GM23338 (cell line): ENCODE measurements at regions not wholly inside any gene's neighbourhood (a gene's known extent, or its start where the extent isn't known, plus 50 kb on each side); places are given as distances from the start of the nearest gene placed in this dataset.

Experiments used
- ATAC-seq: fragments of 200-7000 bp; cut with Tn5 transposase; 3 replicates; pipeline ENCODE4 v1.9.1; 2020
- DNase-seq: peaks from one replicate; pipeline ENCODE4 v3.0.0-alpha.2; 2015; ENCODE audit warnings: low spot score
- H2AFZ ChIP-seq: fragments of 200-600 bp; sonication (generic); 2 replicates; pipeline ENCODE4 v1.8.0; 2016; ENCODE audit warnings: antibody characterized with exemption, mild to moderate bottlenecking, moderate library complexity
- H3F3A ChIP-seq: fragments of 200-600 bp; sonication (generic); replicated peaks from 2 replicates; pipeline ENCODE4 v1.8.0; 2017; ENCODE audit warnings: antibody characterized with exemption, mixed run types, low read depth
- H3K27ac ChIP-seq: fragments of 200-600 bp; sonication (generic); 2 replicates; pipeline ENCODE4 v1.6.1; 2016; ENCODE audit warnings: low read depth
- H3K27me3 ChIP-seq: fragments of 200-600 bp; sonication (generic); 2 replicates; pipeline ENCODE4 v1.8.0; 2016; ENCODE audit warnings: mild to moderate bottlenecking, mixed run types, moderate library complexity; ENCODE audit not compliant: insufficient read depth
- H3K36me3 ChIP-seq: fragments of 200-600 bp; sonication (generic); 2 replicates; pipeline ENCODE4 v1.8.0; 2016; ENCODE audit warnings: mild to moderate bottlenecking; ENCODE audit not compliant: insufficient read depth
- H3K4me1 ChIP-seq: fragments of 200-600 bp; sonication (generic); 2 replicates; pipeline ENCODE4 v1.8.0; 2016; ENCODE audit warnings: mild to moderate bottlenecking, moderate library complexity; ENCODE audit not compliant: insufficient read depth
- H3K4me2 ChIP-seq: fragments of 200-600 bp; sonication (generic); 2 replicates; pipeline ENCODE4 v1.7.1; 2017; ENCODE audit warnings: mixed run types
- H3K4me3 ChIP-seq: fragments of 200-600 bp; sonication (generic); 2 replicates; pipeline ENCODE4 v1.6.1; 2016; ENCODE audit warnings: mixed run types
- H3K79me2 ChIP-seq: fragments of 200-600 bp; sonication (generic); replicated peaks from 2 replicates; pipeline ENCODE4 v1.8.0; 2017; ENCODE audit warnings: mild to moderate bottlenecking; ENCODE audit not compliant: insufficient read depth
- H3K9me2 ChIP-seq: fragments of 200-600 bp; sonication (generic); 2 replicates; pipeline ENCODE4 v1.8.0; 2017; ENCODE audit not compliant: insufficient read depth
- H4K20me1 ChIP-seq: fragments of 200-600 bp; sonication (generic); replicated peaks from 2 replicates; pipeline ENCODE4 v1.8.0; 2017; ENCODE audit warnings: mild to moderate bottlenecking; ENCODE audit not compliant: insufficient read depth
- H3K27ac Mint-ChIP-seq: 2 replicates; pipeline ENCODE4 v1.8.0; 2020; ENCODE audit warnings: inconsistent platforms, mild to moderate bottlenecking, moderate library complexity, mixed read lengths
- H3K27me3 Mint-ChIP-seq: 3 replicates; pipeline ENCODE4 v1.8.0; 2022; ENCODE audit warnings: low read depth, mild to moderate bottlenecking, moderate library complexity, mixed read lengths, inconsistent platforms; ENCODE audit not compliant: insufficient read depth, poor library complexity
- H3K36me3 Mint-ChIP-seq: 3 replicates; pipeline ENCODE4 v1.8.0; 2021; ENCODE audit warnings: low read depth, mild to moderate bottlenecking, inconsistent platforms, moderate library complexity, mixed read lengths
- H3K4me1 Mint-ChIP-seq: 3 replicates; pipeline ENCODE4 v1.8.0; 2020; ENCODE audit warnings: mild to moderate bottlenecking, inconsistent platforms, mixed read lengths
- H3K4me3 Mint-ChIP-seq: 3 replicates; pipeline ENCODE4 v1.8.0; 2021; ENCODE audit warnings: moderate library complexity, mild to moderate bottlenecking, inconsistent platforms, mixed read lengths
- H3K9me3 Mint-ChIP-seq: 3 replicates; pipeline ENCODE4 v1.8.0; 2020; ENCODE audit warnings: moderate library complexity, mild to moderate bottlenecking, inconsistent platforms, mixed read lengths
- NANOG ChIP-seq: IDR thresholded peaks from 2 replicates; pipeline ENCODE4 v1.6.1; 2016; ENCODE audit warnings: antibody characterized with exemption, borderline replicate concordance
- ZNF114 ChIP-seq: fragments of 250-450 bp; sonication (Bioruptor Pico); IDR thresholded peaks from 2 replicates; pipeline ENCODE4 v1.5.0; 2020; ENCODE audit warnings: mild to moderate bottlenecking, moderate library complexity
- ZNF331 ChIP-seq: fragments of 250-450 bp; sonication (Bioruptor Pico); IDR thresholded peaks from 2 replicates; pipeline ENCODE4 v1.5.0; 2020; ENCODE audit warnings: low read depth, mild to moderate bottlenecking, moderate library complexity
- TF ChIP-seq, protein P1 (sequence below): fragments of 250-450 bp; sonication (Bioruptor Pico); IDR thresholded peaks from 2 replicates; pipeline ENCODE4 v1.5.0; 2020; ENCODE audit warnings: mild to moderate bottlenecking, moderate library complexity
- TF ChIP-seq, protein P2 (sequence below), 2 experiments: fragments of 200-600 bp in 1 of 2; sonication (generic) in 1 of 2; conservative IDR thresholded peaks; 2 replicates each; pipeline versions ENCODE4 v1.5.1 to v1.6.1; 2016 to 2017; ENCODE audit warnings: antibody characterized with exemption in 2 of 2, low read depth in 2 of 2, mild to moderate bottlenecking in 2 of 2, moderate library complexity in 1 of 2

DNA sequence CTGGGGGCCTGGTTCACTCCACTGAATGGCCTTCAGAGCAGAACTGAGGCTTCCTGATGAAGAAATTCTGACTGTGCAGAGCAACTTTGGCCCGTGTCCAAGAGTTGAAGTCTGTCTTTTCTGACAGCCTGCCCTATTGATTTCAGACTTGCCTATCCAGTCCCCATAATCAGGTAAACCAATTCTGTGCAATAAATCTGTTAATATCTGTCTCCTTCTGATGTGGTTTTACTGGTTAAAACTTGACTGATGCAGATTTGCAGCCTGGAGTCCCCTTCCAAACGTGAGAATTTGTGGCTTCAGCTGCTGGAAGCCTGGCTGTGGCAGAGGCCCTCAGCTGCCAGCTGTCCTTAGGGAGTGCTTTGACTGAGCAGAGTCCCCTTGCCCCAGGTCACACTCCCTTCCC, 283.9 kb upstream of the ANKRD55 start (continued):
- TF ChIP-seq, protein P1, sequence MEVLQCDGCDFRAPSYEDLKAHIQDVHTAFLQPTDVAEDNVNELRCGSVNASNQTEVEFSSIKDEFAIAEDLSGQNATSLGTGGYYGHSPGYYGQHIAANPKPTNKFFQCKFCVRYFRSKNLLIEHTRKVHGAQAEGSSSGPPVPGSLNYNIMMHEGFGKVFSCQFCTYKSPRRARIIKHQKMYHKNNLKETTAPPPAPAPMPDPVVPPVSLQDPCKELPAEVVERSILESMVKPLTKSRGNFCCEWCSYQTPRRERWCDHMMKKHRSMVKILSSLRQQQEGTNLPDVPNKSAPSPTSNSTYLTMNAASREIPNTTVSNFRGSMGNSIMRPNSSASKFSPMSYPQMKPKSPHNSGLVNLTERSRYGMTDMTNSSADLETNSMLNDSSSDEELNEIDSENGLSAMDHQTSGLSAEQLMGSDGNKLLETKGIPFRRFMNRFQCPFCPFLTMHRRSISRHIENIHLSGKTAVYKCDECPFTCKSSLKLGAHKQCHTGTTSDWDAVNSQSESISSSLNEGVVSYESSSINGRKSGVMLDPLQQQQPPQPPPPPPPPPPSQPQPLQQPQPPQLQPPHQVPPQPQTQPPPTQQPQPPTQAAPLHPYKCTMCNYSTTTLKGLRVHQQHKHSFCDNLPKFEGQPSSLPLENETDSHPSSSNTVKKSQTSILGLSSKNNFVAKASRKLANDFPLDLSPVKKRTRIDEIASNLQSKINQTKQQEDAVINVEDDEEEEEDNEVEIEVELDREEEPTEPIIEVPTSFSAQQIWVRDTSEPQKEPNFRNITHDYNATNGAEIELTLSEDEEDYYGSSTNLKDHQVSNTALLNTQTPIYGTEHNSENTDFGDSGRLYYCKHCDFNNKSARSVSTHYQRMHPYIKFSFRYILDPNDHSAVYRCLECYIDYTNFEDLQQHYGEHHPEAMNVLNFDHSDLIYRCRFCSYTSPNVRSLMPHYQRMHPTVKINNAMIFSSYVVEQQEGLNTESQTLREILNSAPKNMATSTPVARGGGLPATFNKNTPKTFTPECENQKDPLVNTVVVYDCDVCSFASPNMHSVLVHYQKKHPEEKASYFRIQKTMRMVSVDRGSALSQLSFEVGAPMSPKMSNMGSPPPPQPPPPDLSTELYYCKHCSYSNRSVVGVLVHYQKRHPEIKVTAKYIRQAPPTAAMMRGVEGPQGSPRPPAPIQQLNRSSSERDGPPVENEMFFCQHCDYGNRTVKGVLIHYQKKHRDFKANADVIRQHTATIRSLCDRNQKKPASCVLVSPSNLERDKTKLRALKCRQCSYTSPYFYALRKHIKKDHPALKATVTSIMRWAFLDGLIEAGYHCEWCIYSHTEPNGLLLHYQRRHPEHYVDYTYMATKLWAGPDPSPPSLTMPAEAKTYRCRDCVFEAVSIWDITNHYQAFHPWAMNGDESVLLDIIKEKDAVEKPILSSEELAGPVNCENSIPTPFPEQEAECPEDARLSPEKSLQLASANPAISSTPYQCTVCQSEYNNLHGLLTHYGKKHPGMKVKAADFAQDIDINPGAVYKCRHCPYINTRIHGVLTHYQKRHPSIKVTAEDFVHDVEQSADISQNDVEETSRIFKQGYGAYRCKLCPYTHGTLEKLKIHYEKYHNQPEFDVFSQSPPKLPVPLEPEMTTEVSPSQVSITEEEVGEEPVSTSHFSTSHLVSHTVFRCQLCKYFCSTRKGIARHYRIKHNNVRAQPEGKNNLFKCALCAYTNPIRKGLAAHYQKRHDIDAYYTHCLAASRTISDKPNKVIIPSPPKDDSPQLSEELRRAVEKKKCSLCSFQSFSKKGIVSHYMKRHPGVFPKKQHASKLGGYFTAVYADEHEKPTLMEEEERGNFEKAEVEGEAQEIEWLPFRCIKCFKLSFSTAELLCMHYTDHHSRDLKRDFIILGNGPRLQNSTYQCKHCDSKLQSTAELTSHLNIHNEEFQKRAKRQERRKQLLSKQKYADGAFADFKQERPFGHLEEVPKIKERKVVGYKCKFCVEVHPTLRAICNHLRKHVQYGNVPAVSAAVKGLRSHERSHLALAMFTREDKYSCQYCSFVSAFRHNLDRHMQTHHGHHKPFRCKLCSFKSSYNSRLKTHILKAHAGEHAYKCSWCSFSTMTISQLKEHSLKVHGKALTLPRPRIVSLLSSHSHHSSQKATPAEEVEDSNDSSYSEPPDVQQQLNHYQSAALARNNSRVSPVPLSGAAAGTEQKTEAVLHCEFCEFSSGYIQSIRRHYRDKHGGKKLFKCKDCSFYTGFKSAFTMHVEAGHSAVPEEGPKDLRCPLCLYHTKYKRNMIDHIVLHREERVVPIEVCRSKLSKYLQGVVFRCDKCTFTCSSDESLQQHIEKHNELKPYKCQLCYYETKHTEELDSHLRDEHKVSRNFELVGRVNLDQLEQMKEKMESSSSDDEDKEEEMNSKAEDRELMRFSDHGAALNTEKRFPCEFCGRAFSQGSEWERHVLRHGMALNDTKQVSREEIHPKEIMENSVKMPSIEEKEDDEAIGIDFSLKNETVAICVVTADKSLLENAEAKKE, result no peak
- TF ChIP-seq ZNF114 (CRISPR knock-in tag), result no peak
- no peak for TF ChIP-seq NANOG
- no peak for TF ChIP-seq ZNF331 (CRISPR knock-in tag)

DNA sequence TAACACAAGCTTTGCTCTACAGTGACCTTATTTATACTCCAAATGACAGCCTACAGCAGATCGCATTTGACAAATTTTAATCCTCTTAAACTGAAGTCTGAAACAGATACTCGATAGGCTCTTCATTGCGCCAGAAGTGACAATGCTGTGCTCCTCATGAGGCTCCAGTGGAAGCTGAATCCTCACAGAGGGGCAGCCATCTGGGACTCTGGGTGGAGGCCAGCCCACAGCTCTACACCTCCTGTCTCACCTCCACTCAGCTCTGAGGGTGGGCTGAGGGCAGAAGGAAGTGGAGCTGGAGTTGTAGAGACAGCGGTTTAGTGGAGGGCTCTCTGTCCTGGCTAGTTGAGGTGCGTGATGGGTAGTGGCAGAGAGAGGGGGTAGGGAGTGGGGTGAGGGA, 283.3 kb upstream of the ANKRD55 start:
- TF ChIP-seq, protein P2, sequence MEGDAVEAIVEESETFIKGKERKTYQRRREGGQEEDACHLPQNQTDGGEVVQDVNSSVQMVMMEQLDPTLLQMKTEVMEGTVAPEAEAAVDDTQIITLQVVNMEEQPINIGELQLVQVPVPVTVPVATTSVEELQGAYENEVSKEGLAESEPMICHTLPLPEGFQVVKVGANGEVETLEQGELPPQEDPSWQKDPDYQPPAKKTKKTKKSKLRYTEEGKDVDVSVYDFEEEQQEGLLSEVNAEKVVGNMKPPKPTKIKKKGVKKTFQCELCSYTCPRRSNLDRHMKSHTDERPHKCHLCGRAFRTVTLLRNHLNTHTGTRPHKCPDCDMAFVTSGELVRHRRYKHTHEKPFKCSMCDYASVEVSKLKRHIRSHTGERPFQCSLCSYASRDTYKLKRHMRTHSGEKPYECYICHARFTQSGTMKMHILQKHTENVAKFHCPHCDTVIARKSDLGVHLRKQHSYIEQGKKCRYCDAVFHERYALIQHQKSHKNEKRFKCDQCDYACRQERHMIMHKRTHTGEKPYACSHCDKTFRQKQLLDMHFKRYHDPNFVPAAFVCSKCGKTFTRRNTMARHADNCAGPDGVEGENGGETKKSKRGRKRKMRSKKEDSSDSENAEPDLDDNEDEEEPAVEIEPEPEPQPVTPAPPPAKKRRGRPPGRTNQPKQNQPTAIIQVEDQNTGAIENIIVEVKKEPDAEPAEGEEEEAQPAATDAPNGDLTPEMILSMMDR (conservative IDR thresholded peaks at IDR 0.05; ENCODE audit: low read depth in 2 of 2), result no peak
- no peak for TF ChIP-seq NANOG
- no peaks in the 10 kb centered on the region for H3K9me3 Mint-ChIP-seq
- no peaks in the 10 kb centered on the region for H3K27me3 ChIP-seq
- no peak overlapping the region for H3K27ac Mint-ChIP-seq
- no peaks in the 10 kb centered on the region for H4K20me1 ChIP-seq
- no peaks in the 10 kb centered on the region for H3K4me1 ChIP-seq
- no peaks in the 10 kb centered on the region for H3K36me3 Mint-ChIP-seq
- no peaks in the 10 kb centered on the region for H3K79me2 ChIP-seq
- H2AFZ ChIP-seq, result no peak overlapping the region
- H3K4me3 Mint-ChIP-seq, result no peak overlapping the region
- no peak overlapping the region for H3K27ac ChIP-seq
- no peaks in the 10 kb centered on the region for H3K36me3 ChIP-seq
- H3K27me3 Mint-ChIP-seq, result peaks cover 8% of the 10 kb centered on the region
- DNase-seq (no peak), ATAC-seq (no peak)
- no peaks in the 10 kb centered on the region for H3F3A ChIP-seq
- no peaks in the 10 kb centered on the region for H3K9me2 ChIP-seq
- no peak overlapping the region for H3K4me3 ChIP-seq
- no peak overlapping the region for H3K4me2 ChIP-seq
- peaks cover 12% of the 10 kb centered on the region for H3K4me1 Mint-ChIP-seq
